ENCODE measurements at regions not wholly inside any gene's neighbourhood (a gene's known extent, or its start where the extent isn't known, plus 50 kb on each side); places are given as distances from the start of the nearest gene placed in this dataset.

- intact Hi-C loops (cut with DNase I) = no loop called here
- no peaks in the 10 kb centered on the region for H3K9me3 ChIP-seq
- no peaks in the 10 kb centered on the region for H3K4me1 ChIP-seq (replicated peaks)
- no peak overlapping the region for H3K4me3 ChIP-seq
- WGBS = 75% methylated on average over 2 of the region's 2 CpGs
- TF ChIP-seq POLR2AphosphoS5 (IDR thresholded peaks at IDR 0.05) (no peak), POLR2A (IDR thresholded peaks at IDR 0.05) (no peak)
- H3K27me3 ChIP-seq (replicated peaks; ENCODE audit: insufficient read depth) = no peaks in the 10 kb centered on the region
- H3K27ac ChIP-seq = no peak overlapping the region
- H3K36me3 ChIP-seq = no peaks in the 10 kb centered on the region
- no peak for DNase-seq (ENCODE audit: low spot score)
Measured at GRCh38 chr13:81637457-81637856, 1296.5 kb upstream of the SPRY2 start.

- Histone ChIP-seq H3K36me3 (no peaks in the 10 kb centered on the region), H3K9me3 (no peaks in the 10 kb centered on the region), H3K27ac (no peak overlapping the region), H3K4me1 (replicated peaks) (no peaks in the 10 kb centered on the region), H3K27me3 (replicated peaks; ENCODE audit: insufficient read depth) (no peaks in the 10 kb centered on the region), H3K4me3 (no peak overlapping the region)
- intact Hi-C loops (cut with DNase I) = no loop called here
- DNase-seq (ENCODE audit: low spot score) = no peak
- TF ChIP-seq POLR2AphosphoS5 (IDR thresholded peaks at IDR 0.05) (no peak), POLR2A (IDR thresholded peaks at IDR 0.05) (no peak)
Measured at GRCh38 chr13:81636120-81636519, 1295.2 kb upstream of the SPRY2 start.

GRCh38 chr13:81615031-81615430 is 1274.1 kb upstream of the SPRY2 start:
- Histone ChIP-seq H3K27ac (no peak overlapping the region), H3K4me1 (replicated peaks) (no peaks in the 10 kb centered on the region), H3K36me3 (no peaks in the 10 kb centered on the region), H3K4me3 (no peak overlapping the region), H3K27me3 (replicated peaks; ENCODE audit: insufficient read depth) (no peaks in the 10 kb centered on the region), H3K9me3 (no peaks in the 10 kb centered on the region)
- 97% methylated on average over 2 of the region's 2 CpGs for WGBS
- no peak for TF ChIP-seq POLR2A (IDR thresholded peaks at IDR 0.05)
- TF ChIP-seq CTCF (IDR thresholded peaks at IDR 0.05) = no peak
- TF ChIP-seq POLR2AphosphoS5 (IDR thresholded peaks at IDR 0.05) = no peak
- no peak for DNase-seq (ENCODE audit: low spot score)
- intact Hi-C loops (cut with DNase I) = no loop called here

- WGBS = 70% methylated on average over 1 of the region's 1 CpG
- TF ChIP-seq POLR2AphosphoS5 (IDR thresholded peaks at IDR 0.05) = no peak
- no peak for TF ChIP-seq CTCF (IDR thresholded peaks at IDR 0.05)
- no peak for TF ChIP-seq POLR2A (IDR thresholded peaks at IDR 0.05)
- H3K4me1 ChIP-seq (replicated peaks) = no peaks in the 10 kb centered on the region
- H3K36me3 ChIP-seq = no peaks in the 10 kb centered on the region
- no peak overlapping the region for H3K27ac ChIP-seq
- no peak overlapping the region for H3K4me3 ChIP-seq
- no peaks in the 10 kb centered on the region for H3K27me3 ChIP-seq (replicated peaks; ENCODE audit: insufficient read depth)
- DNase-seq (ENCODE audit: low spot score) = no peak
- no peaks in the 10 kb centered on the region for H3K9me3 ChIP-seq
- intact Hi-C loops (cut with DNase I) = no loop called here
Measured at GRCh38 chr13:81610644-81611043, 1269.7 kb upstream of the SPRY2 start.

- no peak for DNase-seq (ENCODE audit: low spot score)
- intact Hi-C loops (cut with DNase I) = no loop called here
- Histone ChIP-seq H3K36me3 (no peaks in the 10 kb centered on the region), H3K27ac (no peak overlapping the region), H3K9me3 (no peaks in the 10 kb centered on the region), H3K4me1 (replicated peaks) (no peaks in the 10 kb centered on the region), H3K27me3 (replicated peaks; ENCODE audit: insufficient read depth) (no peaks in the 10 kb centered on the region), H3K4me3 (no peak overlapping the region)
- TF ChIP-seq CTCF (IDR thresholded peaks at IDR 0.05) = no peak
- no peak for TF ChIP-seq POLR2AphosphoS5 (IDR thresholded peaks at IDR 0.05)
- TF ChIP-seq POLR2A (IDR thresholded peaks at IDR 0.05) = no peak
- WGBS = 94% methylated on average over 2 of the region's 2 CpGs
Measured at GRCh38 chr13:81609335-81609734, 1268.4 kb upstream of the SPRY2 start.

- no peaks in the 10 kb centered on the region for H3K4me1 ChIP-seq (replicated peaks)
- no peaks in the 10 kb centered on the region for H3K36me3 ChIP-seq
- intact Hi-C loops (cut with DNase I) = no loop called here
- H3K27me3 ChIP-seq (replicated peaks; ENCODE audit: insufficient read depth) = no peaks in the 10 kb centered on the region
- WGBS = 96% methylated on average over 12 of the region's 12 CpGs
- H3K4me3 ChIP-seq = no peak overlapping the region
- DNase-seq (ENCODE audit: low spot score) = no peak
- H3K27ac ChIP-seq = no peak overlapping the region
- TF ChIP-seq POLR2AphosphoS5 (IDR thresholded peaks at IDR 0.05) (no peak), POLR2A (IDR thresholded peaks at IDR 0.05) (no peak), CTCF (IDR thresholded peaks at IDR 0.05) (no peak)
- no peaks in the 10 kb centered on the region for H3K9me3 ChIP-seq
Measured at GRCh38 chr13:81606074-81606473, 1265.1 kb upstream of the SPRY2 start.
